ENCODE measurements at regions not wholly inside any gene's neighbourhood (a gene's known extent, or its start where the extent isn't known, plus 50 kb on each side); places are given as distances from the start of the nearest gene placed in this dataset.

- Mint-ChIP-seq H3K4me1 (ENCODE audit: low read depth, unreplicated experiment) (no peaks in the 10 kb centered on the region), H3K4me3 (ENCODE audit: unreplicated experiment) (no peak overlapping the region), H3K27me3 (ENCODE audit: insufficient read depth, unreplicated experiment) (peaks cover 6% of the 10 kb centered on the region), H3K36me3 (ENCODE audit: insufficient read depth, unreplicated experiment) (no peaks in the 10 kb centered on the region), H3K27ac (ENCODE audit: unreplicated experiment) (no peak overlapping the region), H3K9me3 (ENCODE audit: unreplicated experiment) (no peaks in the 10 kb centered on the region)
- no peak overlapping the region for H3K4me3 ChIP-seq (ENCODE audit: low read depth, low read length)
- no TSS peak for BruUV-seq (replicated peaks)
- CTCF ChIA-PET: no interaction called here
- no peaks in the 10 kb centered on the region for H3K36me3 ChIP-seq (ENCODE audit: control insufficient read depth, insufficient read depth, low read length)
- POLR2A ChIA-PET: no interaction called here
- no peaks in the 10 kb centered on the region for H3K4me1 ChIP-seq
- DNase-seq: no peak
- no peaks in the 10 kb centered on the region for H3K9me3 ChIP-seq
- intact Hi-C loops (cut with micrococcal nuclease; ENCODE audit: unreplicated experiment): no loop called here
- no peaks in the 10 kb centered on the region for H3K27me3 ChIP-seq (replicated peaks; ENCODE audit: control insufficient read depth, insufficient read depth, low read length)
- no peak for TF ChIP-seq CTCF (IDR thresholded peaks at IDR 0.05; ENCODE audit: insufficient read depth in 1 of 2, low read depth in 1 of 2, low read length in 1 of 2, severe bottlenecking in 1 of 2, unreplicated experiment in 1 of 2)
Observed at GRCh38 chr5:179472641-179473040, 77.7 kb upstream of the RUFY1 start.

GRCh38 chr5:179472174-179472573 lies 78.2 kb upstream of the RUFY1 start:
- Mint-ChIP-seq H3K9me3 (ENCODE audit: unreplicated experiment) (no peaks in the 10 kb centered on the region), H3K27me3 (ENCODE audit: insufficient read depth, unreplicated experiment) (peaks cover 6% of the 10 kb centered on the region), H3K36me3 (ENCODE audit: insufficient read depth, unreplicated experiment) (no peaks in the 10 kb centered on the region), H3K4me3 (ENCODE audit: unreplicated experiment) (no peak overlapping the region), H3K27ac (ENCODE audit: unreplicated experiment) (no peak overlapping the region), H3K4me1 (ENCODE audit: low read depth, unreplicated experiment) (no peaks in the 10 kb centered on the region)
- no peaks in the 10 kb centered on the region for H3K27me3 ChIP-seq (replicated peaks; ENCODE audit: control insufficient read depth, insufficient read depth, low read length)
- no peaks in the 10 kb centered on the region for H3K4me1 ChIP-seq
- intact Hi-C loops (cut with micrococcal nuclease; ENCODE audit: unreplicated experiment): no loop called here
- ChIA-PET POLR2A (no interaction called here), CTCF (no interaction called here)
- no peaks in the 10 kb centered on the region for H3K9me3 ChIP-seq
- H3K4me3 ChIP-seq (ENCODE audit: low read depth, low read length): no peak overlapping the region
- no TSS peak for BruUV-seq (replicated peaks)
- H3K36me3 ChIP-seq (ENCODE audit: control insufficient read depth, insufficient read depth, low read length): no peaks in the 10 kb centered on the region
- no peak for TF ChIP-seq CTCF (IDR thresholded peaks at IDR 0.05; ENCODE audit: insufficient read depth in 1 of 2, low read depth in 1 of 2, low read length in 1 of 2, severe bottlenecking in 1 of 2, unreplicated experiment in 1 of 2)
- no peak for DNase-seq

GRCh38 chr5:179470201-179470600 lies 80.2 kb upstream of the RUFY1 start:
- Histone ChIP-seq H3K4me3 (ENCODE audit: low read depth, low read length) (no peak overlapping the region), H3K9me3 (no peaks in the 10 kb centered on the region), H3K36me3 (ENCODE audit: control insufficient read depth, insufficient read depth, low read length) (no peaks in the 10 kb centered on the region), H3K4me1 (no peaks in the 10 kb centered on the region), H3K27me3 (replicated peaks; ENCODE audit: control insufficient read depth, insufficient read depth, low read length) (no peaks in the 10 kb centered on the region)
- H3K27ac Mint-ChIP-seq (ENCODE audit: unreplicated experiment): no peak overlapping the region
- ChIA-PET POLR2A (no interaction called here), CTCF (no interaction called here)
- no peaks in the 10 kb centered on the region for H3K36me3 Mint-ChIP-seq (ENCODE audit: insufficient read depth, unreplicated experiment)
- TF ChIP-seq CTCF (IDR thresholded peaks at IDR 0.05; ENCODE audit: insufficient read depth in 1 of 2, low read depth in 1 of 2, low read length in 1 of 2, severe bottlenecking in 1 of 2, unreplicated experiment in 1 of 2): no peak
- H3K4me3 Mint-ChIP-seq (ENCODE audit: unreplicated experiment): no peak overlapping the region
- intact Hi-C loops (cut with micrococcal nuclease; ENCODE audit: unreplicated experiment): no loop called here
- no peaks in the 10 kb centered on the region for H3K4me1 Mint-ChIP-seq (ENCODE audit: low read depth, unreplicated experiment)
- no peak for DNase-seq
- no TSS peak for BruUV-seq (replicated peaks)
- H3K27me3 Mint-ChIP-seq (ENCODE audit: insufficient read depth, unreplicated experiment): peaks cover 6% of the 10 kb centered on the region
- no peaks in the 10 kb centered on the region for H3K9me3 Mint-ChIP-seq (ENCODE audit: unreplicated experiment)

Data from Caco-2 (cell line).